AG04450 (cell line): ENCODE measurements at regions not wholly inside any gene's neighbourhood (a gene's known extent, or its start where the extent isn't known, plus 50 kb on each side); places are given as distances from the start of the nearest gene placed in this dataset.

Experiments used
- CTCF ChIA-PET: fragments of 300-600, 350-600 bp; formaldehyde crosslinking; extraction: SDS; loops from one replicate; lab custom pipeline; 2022; ENCODE audit warnings: antibody characterized with exemption, inconsistent platforms; lab: Charles Lee
- POLR2A ChIA-PET: fragments of 350-600 bp; formaldehyde crosslinking; extraction: SDS; loops from one replicate; lab custom pipeline; 2021; ENCODE audit warnings: antibody characterized with exemption, inconsistent platforms; lab: Yijun Ruan, JAX
- DNase-seq: peaks from one replicate; pipeline ENCODE4 v3.0.0-alpha.2; 2011; ENCODE audit warnings: low read depth, low spot score
- H3K27ac ChIP-seq: one replicate; pipeline ENCODE4 v1.5.1; 2012; ENCODE audit warnings: low read depth, low read length, control low read depth
- H3K27me3 ChIP-seq: one replicate; pipeline ENCODE4 v1.6.0; 2012; ENCODE audit warnings: low read length; ENCODE audit not compliant: control insufficient read depth, insufficient read depth
- H3K4me3 ChIP-seq: 2 replicates; pipeline ENCODE4 v1.5.1; 2011; ENCODE audit warnings: mild to moderate bottlenecking, low read depth, low read length, control low read depth
- H3K9me3 ChIP-seq: 2 replicates; pipeline ENCODE4 v1.5.1; 2012; ENCODE audit warnings: low read length; ENCODE audit not compliant: control insufficient read depth, insufficient read depth
- TF ChIP-seq, protein P1 (sequence below): IDR thresholded peaks from 2 replicates; pipeline ENCODE4 v1.5.1; 2011; ENCODE audit warnings: low read depth, low read length, control low read depth, inconsistent platforms

DNA sequence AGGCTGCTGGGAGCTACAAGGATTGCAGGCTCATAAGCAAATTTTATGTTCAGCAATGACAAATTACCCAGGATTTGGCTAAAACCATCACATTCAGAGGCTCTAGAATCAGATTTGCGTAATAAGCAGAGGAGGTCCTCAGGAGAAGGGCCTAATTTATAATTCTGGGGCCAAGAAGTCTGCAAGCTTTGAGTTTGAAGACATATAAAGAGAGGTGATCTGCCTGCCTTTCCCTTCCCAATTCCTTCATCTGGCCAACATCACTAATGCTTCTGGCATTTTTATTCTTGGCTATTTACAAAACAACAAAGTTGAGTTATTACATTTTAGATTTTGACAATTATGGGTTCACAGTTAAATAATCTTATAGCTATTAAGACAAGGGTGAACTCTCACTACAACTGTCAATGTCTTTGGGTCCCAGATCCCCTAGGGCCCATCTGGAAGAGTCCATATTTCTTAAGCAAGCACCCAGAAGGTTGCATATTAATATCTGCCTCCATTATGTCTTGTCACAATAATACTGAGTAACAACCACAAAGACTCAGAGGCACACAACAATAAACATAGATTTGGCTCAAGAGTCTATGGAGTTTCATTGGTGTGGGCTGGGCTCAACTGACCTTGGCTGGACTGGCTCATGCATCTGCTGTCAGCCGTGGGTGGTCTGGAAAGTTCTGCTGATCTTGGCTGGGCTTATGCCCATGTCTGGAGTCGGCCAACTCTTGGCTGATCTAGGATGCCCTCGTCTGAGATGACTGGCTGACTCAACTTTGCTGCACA is 67.2 kb upstream of the CD82 start:
- H3K27ac ChIP-seq, result no peak overlapping the region
- POLR2A ChIA-PET, result no interaction called here
- TF ChIP-seq, protein P1, sequence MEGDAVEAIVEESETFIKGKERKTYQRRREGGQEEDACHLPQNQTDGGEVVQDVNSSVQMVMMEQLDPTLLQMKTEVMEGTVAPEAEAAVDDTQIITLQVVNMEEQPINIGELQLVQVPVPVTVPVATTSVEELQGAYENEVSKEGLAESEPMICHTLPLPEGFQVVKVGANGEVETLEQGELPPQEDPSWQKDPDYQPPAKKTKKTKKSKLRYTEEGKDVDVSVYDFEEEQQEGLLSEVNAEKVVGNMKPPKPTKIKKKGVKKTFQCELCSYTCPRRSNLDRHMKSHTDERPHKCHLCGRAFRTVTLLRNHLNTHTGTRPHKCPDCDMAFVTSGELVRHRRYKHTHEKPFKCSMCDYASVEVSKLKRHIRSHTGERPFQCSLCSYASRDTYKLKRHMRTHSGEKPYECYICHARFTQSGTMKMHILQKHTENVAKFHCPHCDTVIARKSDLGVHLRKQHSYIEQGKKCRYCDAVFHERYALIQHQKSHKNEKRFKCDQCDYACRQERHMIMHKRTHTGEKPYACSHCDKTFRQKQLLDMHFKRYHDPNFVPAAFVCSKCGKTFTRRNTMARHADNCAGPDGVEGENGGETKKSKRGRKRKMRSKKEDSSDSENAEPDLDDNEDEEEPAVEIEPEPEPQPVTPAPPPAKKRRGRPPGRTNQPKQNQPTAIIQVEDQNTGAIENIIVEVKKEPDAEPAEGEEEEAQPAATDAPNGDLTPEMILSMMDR, result no peak
- DNase-seq, result no peak
- CTCF ChIA-PET, result interaction anchor here (1.0 kb wide), 1 partner anchor 213 kb away, joined by 3 read pairs; no protein-coding TSS in a partner anchor
- no peaks in the 10 kb centered on the region for H3K9me3 ChIP-seq
- no peak overlapping the region for H3K4me3 ChIP-seq
- peaks cover 3% of the 10 kb centered on the region for H3K27me3 ChIP-seq

DNA sequence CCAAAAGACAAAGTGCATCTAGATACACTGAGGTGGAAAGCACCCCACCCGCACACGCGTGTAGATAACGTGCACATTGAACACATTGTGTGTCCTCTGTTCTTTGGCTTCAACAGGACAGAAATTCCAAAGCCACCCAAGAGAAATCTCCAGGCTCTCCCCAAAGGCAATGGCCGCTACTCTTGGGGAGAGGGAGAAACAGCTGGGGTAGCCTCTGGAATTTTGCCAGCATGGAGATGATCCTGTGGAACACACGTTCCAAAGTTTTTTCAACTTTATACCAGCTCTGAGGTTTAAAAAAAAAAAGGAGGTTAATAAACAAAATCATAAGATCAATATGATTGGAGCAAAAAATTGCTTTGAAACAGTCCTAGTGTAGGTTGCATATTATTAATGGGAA is 63.0 kb upstream of the CD82 start:
- CTCF ChIA-PET, result no interaction called here

DNA sequence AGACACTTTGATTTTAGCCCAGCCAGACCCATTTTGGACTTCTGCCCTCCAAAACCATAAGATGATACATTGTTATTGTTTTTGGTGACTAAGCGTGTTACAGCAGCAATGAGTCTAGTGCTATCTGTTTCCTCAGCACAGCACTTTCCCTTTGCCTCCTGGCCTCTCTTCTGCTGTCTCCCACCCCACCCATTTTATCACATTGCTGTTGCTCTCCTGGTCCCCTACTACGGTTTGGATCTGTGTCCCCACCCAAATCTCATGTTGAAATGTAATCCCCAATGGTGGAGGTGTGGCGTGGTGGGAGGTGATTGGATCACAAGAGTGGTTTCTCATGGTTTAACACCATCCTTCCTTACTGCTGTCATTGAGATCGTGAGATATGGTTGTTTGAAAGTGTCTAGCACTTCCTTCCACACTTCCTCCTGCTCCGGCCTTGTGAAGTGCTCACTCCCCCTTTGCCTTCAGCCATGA is 59.8 kb upstream of the CD82 start:
- peaks cover 6% of the 10 kb centered on the region; the same call in 1 of the 2 replicates for H3K9me3 ChIP-seq
- no peak overlapping the region for H3K4me3 ChIP-seq
- TF ChIP-seq, protein P1, result no peak
- no peak overlapping the region for H3K27ac ChIP-seq
- CTCF ChIA-PET, result no interaction called here
- no peak for DNase-seq
- POLR2A ChIA-PET, result no interaction called here
- peaks cover 17% of the 10 kb centered on the region for H3K27me3 ChIP-seq

More for the DNA sequence above, 63.0 kb upstream of the CD82 start:
- TF ChIP-seq, protein P1, result no peak
- DNase-seq, result no peak
- no peak overlapping the region for H3K4me3 ChIP-seq
- no peak overlapping the region for H3K27ac ChIP-seq
- H3K27me3 ChIP-seq, result peaks cover 12% of the 10 kb centered on the region
- H3K9me3 ChIP-seq, result peaks cover 6% of the 10 kb centered on the region; the same call in 1 of the 2 replicates
- POLR2A ChIA-PET, result interaction anchor here (0.7 kb wide), 1 partner anchor 214 kb away, joined by 4 read pairs; no protein-coding TSS in a partner anchor

DNA sequence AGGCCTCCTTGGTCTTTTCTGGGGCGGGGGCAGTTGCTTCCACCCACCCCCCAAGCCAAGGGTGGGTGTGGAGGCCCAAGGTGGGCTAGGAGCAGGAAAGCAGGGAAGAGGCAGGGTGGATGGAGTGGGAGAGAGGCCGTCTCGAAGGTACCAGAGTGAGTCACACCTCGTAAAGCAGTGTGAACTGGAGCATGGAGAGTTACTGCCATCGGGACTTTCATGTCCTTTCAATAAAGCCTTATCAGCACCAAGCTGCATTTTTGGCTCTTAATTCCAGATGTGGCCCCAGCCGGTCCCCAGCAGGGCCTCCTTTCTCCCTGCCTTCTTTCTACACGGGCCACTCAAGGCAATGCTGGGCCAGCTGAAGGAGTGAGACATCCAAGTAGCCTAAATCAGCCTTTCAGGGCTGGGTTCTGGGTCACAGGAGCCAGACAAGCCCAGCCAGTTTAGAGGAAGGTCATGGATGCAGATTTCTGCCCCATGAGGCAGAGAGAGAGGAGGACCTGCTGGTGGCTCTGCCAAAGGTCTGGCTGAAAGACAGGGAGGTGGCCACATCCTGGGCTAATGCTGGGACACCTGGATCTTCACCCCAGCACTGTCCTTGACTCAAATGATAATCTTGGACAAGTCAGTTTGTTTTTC is 59.0 kb upstream of the CD82 start:
- Histone ChIP-seq H3K4me3 (no peak overlapping the region), H3K27ac (no peak overlapping the region), H3K9me3 (peaks cover 6% of the 10 kb centered on the region; the same call in 1 of the 2 replicates), H3K27me3 (peaks cover 21% of the 10 kb centered on the region)
- TF ChIP-seq, protein P1, result no peak
- CTCF ChIA-PET, result interaction anchor here (0.6 kb wide), 1 partner anchor 111 kb away, joined by 4 read pairs; no protein-coding TSS in a partner anchor
- no peak for DNase-seq
- POLR2A ChIA-PET, result no interaction called here

DNA sequence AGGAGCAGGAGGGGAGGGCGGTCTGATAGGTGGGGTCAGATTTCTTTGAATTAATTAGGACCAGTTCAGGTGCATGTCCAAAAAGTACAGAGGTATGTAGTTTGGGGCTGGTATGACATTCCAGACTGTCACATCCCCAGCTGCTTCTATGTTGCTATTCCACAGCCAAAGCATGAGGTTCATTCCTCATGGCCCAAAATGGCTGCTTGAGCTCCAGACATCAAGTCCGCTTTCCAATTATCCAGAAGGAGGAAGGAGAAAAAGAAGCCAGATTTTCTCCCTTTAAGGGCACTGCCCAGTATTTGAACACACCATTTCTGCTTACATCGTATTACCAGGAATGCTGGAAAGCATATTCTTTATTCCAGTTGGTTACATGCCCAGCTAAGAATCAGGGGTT is 58.0 kb upstream of the CD82 start:
- no peak for DNase-seq
- H3K4me3 ChIP-seq, result no peak overlapping the region
- peaks cover 6% of the 10 kb centered on the region; the same call in 1 of the 2 replicates for H3K9me3 ChIP-seq
- ChIA-PET POLR2A (no interaction called here), CTCF (no interaction called here)
- TF ChIP-seq, protein P1, result no peak
- peaks cover 24% of the 10 kb centered on the region for H3K27me3 ChIP-seq
- no peak overlapping the region for H3K27ac ChIP-seq
